GM21528 (cell line): ENCODE measurements at regions not wholly inside any gene's neighbourhood (a gene's known extent, or its start where the extent isn't known, plus 50 kb on each side); places are given as distances from the start of the nearest gene placed in this dataset.
"Not testable (repeated sequence)": the region's sequence is repeated elsewhere in the genome, so short reads cannot be mapped to it uniquely, and the experiment has no call there.

Experiments used
- ATAC-seq: cut with Tn5 transposase; IDR thresholded peaks from one replicate; pipeline ENCODE4 v1.9.1; 2021; ENCODE audit warnings: mild to moderate bottlenecking, moderate library complexity; ENCODE audit not compliant: unreplicated experiment, low FRiP score

DNA sequence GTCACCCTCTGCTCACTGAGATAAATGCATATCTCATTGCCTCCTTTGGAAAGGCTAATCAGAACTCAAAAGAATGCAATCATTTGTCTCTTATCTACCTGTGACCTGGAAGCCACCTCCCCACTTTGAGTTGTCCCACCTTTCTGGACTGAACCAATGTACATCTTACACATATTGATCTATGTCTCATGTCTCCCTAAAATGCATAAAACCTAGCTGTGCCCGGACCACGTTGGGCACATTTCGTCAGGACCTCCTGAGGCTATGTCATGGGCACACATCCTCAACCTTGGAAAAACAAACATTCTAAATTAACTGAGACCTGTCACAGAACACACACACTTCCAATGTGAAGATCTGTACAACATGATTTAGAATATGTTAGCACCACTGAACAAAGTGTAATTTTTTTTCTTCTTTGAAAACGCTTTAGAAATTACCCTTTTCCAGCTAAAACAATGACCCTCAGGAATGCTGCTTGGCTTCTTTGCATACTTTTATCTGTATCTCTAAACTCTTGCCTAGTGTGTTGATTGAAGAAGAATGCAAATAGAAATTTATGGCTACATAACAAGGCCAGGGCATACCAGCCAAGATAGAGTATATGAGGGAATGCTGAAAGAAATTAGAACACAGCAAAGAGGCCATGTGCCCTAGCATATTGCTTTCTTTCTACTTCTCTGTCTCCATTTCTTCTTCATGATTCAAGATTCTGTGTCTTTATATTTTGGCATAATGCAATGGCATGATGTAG lies 84.6 kb upstream of the DST start:
- no peak for ATAC-seq

DNA sequence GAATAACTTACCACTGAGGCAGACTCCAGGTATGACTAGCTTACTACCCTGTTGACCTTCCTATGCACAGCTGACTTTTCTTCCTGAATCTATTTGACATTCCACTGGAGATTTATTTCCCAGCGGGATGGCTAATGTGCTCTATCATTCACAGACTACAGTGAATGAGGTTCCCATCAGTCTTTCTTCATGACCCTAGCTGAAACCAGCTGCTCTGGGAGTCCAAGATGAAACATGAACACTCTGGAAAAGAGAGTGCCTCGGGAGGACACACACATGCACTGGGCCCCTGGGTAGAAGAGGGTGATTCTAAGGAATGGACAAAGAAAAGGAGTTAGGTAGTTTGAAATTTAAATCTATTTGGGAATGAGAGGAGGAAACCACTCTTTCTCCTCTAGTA lies 82.6 kb upstream of the DST start:
- ATAC-seq, result no peak

DNA sequence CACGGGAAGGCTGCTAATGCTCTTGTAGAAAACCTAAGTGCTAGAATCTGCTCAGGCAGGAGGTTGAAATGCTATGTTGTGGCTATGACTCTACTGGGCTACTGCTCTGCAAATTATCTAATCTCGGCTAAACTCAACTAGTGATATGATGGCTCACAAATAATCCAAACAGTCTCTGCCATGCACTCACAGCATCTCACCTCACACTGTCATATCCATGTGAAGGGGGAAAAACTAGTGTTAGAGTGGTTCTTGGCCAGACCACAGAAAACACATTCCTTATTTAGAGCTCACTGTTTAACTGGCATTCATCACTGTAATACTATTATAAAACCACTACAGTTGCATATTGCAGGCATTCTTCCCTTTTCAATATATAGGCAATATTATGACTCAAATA lies 81.8 kb upstream of the DST start:
- ATAC-seq, result no peak

DNA sequence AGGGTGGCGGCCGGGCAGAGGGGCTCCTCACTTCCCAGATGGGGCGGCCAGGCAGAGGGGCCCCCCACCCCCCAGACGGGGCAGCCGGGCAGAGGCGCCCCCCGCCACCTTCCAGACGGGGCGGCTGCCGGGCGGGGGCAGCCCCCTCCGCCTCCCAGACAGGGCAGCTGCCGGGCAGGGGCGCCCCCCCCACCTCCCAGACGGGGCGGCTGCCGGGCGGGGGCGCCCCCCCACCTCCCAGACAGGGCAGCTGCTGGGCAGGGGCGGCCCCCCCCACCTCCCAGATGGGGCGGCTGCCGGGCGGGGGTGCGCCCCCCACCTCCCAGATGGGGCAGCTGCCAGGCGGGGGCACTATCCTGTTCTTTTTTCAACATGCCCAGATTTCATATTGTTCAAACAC lies 78.2 kb upstream of the DST start:
- no peak for ATAC-seq

DNA sequence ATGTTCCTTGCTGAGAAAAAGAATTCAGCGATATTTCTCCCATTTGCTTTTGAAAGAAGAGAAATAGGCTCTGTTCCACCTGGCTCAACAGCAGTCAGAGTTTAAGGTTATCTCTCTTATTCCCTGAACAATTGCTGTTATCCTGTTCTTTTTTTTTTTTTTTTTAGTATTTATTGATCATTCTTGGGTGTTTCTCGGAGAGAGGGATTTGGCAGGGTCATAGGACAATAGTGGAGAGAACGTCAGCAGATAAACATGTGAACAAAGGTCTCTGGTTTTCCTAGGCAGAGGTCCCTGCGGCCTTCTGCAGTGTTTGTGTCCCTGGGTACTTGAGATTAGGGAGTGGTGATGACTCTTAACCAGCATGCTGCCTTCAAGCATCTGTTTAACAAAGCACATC lies 77.5 kb upstream of the DST start:
- ATAC-seq, result not testable (repeated sequence)

DNA sequence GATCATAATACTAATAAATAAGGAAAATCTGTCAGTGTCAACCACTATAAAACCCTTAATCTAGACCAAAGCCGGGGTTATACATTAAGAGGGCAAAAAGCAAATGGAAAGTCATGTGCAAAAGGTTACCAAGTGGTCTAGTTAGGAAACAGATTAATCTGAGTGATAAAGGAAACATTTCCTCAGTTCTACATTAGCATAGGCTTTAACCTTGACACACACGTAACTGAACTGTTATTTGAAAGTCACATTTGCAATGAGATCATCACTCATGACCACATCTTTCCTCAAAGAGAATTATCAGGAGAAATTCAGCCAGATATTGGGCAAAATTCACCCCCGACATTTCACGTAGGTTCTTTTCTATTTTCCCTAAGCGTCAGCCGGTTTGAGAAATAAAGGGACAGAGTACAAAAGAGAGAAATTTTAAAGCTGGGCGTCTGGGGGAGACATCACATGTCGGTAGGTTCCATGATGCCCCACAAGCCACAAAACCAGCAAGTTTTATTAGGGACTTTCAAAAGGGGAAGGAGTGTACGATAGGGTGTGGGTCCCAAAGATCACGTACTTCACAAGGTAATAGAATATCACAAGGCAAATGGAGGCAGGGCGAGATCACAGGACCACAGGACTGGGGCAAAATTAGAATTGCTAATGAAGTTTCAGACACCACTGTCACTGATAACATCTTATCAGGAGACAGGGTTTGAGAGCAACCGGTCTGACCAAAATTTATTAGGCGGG lies 76.8 kb upstream of the DST start:
- not testable (repeated sequence) for ATAC-seq

DNA sequence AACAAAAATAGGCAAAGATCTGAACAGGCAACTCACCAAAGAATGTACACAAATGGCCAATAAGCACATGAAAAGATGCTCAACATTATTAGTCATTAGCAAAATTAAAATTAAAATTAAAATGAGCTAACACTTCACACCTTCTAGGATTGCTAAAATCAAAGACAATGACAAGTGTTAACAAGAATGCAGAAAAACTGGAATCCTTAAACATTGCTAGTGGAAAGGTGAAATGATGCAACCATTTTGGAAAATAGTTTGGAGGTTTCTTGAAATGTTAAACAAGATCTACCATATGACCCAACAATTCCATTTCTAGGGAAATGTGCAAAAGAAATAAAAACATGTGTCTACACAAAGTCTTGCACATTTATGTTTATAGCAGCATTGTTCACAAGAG lies 75.5 kb upstream of the DST start:
- ATAC-seq, result no peak

DNA sequence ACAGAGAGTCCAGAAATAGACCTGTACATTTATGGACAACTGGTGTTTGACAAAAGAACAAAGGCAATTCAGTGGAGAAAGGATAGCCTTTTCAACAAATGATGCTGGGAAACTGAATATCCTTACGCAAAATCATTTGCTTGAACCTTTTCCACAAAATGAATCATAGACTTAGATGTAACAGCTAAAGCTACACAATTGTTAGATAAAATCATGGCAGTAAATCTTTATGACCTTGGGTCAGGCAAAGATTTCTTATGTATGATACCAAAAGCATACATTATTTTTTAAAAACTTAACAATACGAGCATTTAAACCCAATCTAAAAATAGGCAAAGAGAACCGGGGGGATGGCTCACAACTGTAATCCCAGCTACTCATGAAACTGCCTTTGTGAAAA lies 73.5 kb upstream of the DST start:
- no peak for ATAC-seq

DNA sequence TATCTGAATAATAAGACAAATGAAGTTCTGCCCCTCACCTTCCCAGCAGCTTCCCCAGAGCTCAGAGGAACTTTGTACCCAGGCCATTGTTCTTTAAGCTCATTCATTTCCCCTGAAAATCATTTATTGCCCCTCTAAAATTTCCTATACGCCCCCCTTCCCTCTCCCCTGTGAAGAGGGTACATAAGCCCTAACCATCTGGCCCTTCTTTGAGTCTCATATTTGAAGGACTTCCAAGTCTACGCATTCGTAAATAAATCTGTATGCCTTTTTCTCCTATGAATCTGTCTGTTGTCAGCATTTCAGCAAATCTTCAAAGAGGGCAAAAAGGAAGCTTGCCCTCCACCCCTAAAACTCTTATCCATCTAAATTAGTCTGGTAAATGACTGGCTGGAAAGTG lies 73.1 kb upstream of the DST start:
- ATAC-seq, result no peak

DNA sequence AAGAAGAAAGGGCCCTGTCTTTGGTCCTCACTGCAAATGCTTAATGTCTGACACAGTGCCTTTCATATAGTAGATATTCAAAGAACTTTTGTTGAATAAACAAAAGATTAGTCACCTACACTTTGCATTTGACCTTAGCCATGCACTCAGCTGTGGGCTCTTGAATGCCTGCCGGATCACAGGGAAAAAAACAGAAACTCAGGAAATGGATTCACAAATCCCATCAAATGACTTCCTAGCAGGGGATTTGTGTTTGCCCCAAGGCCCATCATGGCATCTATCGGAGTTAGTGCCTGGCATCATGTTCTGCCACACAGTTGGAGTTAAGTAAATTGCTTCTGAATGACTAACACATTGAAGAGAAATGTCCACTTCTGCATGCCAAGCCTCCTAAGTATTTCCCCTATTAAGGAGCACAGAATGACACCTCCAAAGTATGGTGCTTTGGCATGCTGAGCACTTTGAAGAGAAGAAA lies 72.3 kb upstream of the DST start:
- ATAC-seq, result no peak

DNA sequence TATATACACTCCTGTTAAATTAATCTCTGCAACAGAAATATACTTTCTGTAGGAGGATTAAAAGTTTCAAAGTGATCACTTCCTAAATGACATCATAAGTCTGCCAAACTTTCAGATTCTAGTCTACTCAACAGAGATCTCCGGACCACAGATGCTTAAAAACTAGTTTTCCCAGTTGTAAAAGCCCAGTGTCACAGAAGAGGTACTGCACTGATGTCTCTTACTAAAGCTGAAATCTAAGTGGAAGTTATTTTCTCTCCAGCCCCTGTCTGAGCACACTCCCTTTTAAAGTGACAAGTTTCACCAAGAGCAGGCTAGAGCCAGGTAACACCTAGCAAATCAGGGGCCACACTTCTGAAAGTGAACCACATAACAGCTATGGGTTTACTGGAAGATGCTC lies 71.6 kb upstream of the DST start:
- no peak for ATAC-seq

DNA sequence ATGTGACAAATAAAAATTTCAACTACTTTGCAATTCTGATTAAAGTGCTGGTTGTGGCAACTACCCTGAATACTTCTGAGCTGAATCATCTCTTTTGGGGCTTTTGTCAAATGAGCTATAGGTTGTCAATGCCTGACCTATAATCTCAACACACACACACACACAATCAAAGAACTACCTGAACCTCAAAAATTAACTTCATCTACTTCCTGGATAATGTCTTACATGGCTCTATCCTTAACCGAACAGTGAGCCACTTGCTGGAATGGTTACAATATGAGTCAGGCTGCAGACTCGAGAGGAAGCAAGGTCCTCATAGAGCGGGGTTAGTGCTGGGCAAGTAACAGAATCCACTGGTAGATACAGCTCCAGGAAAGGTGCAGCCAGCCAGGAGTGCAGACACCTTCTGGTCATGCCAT lies 70.6 kb upstream of the DST start:
- ATAC-seq, result no peak

DNA sequence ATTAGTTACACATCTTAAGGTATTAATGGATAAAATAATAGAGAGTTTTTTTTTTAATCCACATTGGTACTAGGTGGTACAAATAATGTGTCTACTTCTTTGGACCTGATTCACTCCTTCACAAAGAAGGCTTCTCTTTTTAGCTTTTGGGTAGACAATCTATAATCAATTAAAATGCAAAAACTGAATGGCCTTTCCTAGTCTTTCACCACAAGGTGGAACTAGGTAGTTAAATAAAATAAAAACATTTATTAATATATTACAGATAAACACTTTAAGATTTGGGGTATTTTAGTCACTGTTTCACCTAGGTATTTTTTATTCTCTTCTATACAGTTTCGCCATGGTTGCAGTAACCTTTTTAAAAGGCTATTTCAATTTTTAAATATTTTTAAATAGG lies 68.3 kb upstream of the DST start:
- no peak for ATAC-seq

DNA sequence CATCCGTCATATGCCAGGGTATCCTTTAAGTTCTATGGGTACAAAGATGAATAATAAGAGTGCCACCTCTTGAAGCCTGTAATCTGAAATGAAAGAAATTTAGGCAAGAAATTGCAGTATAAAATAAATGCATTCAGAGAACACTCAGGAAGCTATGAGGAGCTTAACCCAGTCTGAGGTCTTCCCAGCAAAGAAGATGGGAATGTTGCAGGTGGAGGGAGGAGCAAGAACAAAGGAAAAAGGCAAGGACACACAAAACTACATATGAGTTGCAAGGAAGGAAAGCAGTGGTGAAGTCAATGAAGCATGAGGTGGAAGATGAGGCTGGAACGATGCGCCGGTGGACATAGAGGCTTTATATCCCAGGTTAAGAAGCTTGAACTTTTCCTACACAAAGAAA lies 67.0 kb upstream of the DST start:
- no peak for ATAC-seq

DNA sequence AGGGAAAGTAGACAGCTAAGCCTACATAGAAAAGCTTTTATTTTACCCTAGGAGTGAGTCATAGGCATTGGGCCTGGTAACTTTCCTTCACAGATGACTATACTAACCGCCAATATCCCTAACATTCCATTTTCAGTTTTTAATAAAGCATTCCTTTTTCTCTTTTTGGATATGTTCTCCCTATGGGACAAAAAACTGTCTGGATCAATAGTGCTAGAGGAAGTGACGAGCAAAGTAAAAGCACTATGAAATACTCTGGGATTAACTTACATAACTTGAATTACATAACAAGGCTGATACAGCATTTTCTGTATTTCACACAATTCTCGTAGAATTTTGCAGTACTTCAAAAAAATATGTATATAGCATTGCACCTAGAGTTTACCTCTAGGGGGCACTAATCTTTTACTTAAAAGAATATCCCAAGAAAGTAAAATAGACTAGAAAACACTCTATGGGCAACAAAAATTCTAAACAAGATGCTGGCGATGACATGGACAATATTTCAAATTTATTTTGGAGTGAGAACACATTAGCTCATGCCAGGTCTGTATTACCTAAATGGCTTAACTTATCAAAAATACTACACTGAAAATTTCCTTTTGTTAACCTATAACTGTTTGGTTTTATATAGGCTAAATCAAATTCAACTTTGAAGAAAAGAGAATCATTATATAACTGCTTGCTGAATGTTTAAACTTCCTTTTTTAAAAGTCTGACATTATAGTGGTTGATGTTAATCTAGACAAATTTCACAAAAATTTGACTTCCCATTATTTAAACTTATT lies 66.3 kb upstream of the DST start:
- no peak for ATAC-seq

DNA sequence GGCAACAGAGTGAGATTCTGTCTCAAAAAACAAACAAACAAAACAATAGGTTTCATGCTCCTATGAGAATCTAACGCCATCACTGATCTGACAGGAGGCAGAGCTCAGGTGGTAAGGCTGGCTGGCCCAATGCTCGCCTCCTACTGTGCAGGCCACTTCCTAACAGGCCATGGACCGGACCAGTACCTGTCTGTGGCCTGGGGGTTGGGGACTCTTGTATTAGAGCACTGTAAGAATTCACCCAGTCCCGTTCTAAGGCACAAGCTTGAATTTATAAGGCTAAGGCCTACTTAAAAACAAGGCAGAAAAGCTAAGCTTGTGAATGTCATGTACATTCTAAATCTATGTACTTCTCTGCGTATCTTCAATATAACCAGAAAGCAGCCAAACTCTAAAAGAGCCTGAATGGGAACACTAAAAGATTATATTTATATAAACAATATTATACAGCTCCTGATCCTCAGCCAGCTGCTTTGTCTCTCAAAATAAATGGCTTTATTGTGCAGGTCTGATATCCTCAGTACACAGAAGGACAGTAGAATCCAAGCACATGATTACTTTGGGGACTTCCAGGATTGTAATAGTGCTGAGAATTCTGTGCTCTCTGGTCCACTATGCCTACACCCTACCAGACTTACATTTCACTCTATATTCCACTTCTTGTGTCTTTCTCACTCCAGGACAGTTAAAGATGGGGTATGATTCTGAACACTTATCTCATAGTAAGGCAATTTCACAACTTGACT lies 64.5 kb upstream of the DST start:
- ATAC-seq, result no peak

DNA sequence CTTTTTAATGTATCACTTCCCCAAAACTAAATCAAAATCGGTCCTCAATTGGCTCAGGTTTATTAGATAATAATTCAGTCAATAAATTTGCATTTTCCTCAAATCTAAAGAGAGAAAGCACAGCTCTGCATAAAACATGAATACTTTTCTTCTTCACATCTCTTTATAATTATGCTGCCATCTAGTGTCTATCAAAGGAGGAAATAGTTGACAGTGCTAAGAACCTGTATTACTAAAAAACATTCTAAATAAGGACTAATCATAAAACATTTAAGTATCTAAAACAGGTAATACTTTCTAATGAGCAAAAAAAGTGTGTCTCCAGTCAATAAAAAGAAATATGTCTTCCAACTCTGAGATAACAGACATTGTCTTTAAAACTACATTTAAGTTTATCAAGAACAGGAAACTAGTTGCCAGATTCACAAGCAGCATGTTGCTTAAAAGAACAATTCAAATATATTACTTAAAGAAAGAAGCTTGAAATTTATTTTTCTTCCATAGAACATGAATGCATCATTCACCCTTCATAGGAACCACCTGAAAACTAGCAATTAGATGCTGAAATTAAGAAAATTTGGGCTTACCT lies 56.5 kb upstream of the DST start:
- ATAC-seq, result no peak

DNA sequence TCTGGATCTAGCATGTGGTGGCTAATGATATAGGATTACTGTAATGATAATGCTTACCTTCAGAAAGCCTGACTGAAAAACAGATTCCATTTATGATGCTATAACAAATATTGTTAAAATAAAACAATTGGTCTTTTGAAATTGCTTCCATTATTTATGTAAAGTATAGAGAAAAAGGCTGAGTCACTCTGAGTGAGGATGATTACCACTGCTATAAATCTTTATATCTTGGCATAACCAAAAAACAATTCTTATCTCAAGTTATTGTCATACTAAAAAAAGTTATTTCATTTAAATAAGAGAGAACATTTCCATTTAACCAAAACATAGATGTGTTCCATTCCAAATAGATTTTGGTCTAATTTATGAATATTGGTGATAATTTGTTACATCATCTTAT lies 53.0 kb upstream of the DST start:
- no peak for ATAC-seq

DNA sequence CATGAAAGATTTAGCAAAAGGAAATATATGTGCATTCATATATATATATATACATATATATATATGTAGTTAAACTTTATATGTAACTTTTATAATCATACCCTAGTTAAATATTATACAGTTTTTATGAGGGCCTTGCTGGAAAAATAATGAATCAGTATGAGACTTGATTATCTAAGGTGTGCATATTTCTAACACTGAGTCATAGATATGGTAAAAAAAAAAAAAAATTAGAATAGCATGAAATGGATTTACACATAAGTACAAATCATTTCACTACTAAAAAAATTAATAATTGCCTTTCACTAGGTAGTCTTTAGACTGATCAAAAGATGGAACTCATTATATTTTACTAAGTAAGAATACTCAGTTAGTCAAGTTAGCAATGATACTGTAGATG lies 51.3 kb upstream of the DST start:
- no peak for ATAC-seq

DNA sequence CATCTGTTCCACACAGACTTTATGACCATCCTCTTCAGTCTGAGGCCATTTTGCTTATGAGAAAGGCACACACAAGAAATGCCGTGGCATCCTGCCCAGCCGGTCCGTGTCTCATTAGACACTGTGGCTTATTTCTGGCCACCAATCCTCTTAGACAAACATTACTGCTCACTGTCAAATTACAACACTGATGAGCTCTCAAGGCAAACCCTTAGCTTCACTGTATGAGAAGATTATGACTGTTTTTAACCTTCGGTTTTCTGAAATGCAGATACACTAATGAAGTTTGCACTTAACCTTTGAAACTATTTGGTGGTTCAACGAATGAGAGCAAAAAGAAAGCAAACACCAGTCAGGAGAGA lies 50.5 kb upstream of the DST start:
- ATAC-seq, result no peak
